ENCODE measurements at regions not wholly inside any gene's neighbourhood (a gene's known extent, or its start where the extent isn't known, plus 50 kb on each side); places are given as distances from the start of the nearest gene placed in this dataset.
"Not testable (repeated sequence)": the region's sequence is repeated elsewhere in the genome, so short reads cannot be mapped to it uniquely, and the experiment has no call there.

- TF ChIP-seq CTCF (IDR thresholded peaks at IDR 0.05; ENCODE audit: borderline replicate concordance, control extremely low read depth, extremely low read depth, insufficient read depth, missing control alignments), result no peak
Observed at GRCh38 chr14:40346275-40346674, 914.0 kb upstream of the FBXO33 start.

GRCh38 chr14:40345334-40345733 is 913.1 kb upstream of the FBXO33 start:
- in situ Hi-C loops (cut with MboI; ENCODE audit: low sequenced_read_pairs, unreplicated experiment), result no loop called here
- DNase-seq (ENCODE audit: low spot score), result no peak
- TF ChIP-seq CTCF (IDR thresholded peaks at IDR 0.05; ENCODE audit: borderline replicate concordance, control extremely low read depth, extremely low read depth, insufficient read depth, missing control alignments), result no peak

More at GRCh38 chr14:40346275-40346674, 914.0 kb upstream of the FBXO33 start:
- in situ Hi-C loops (cut with MboI; ENCODE audit: low sequenced_read_pairs, unreplicated experiment), result no loop called here
- DNase-seq (ENCODE audit: low spot score), result no peak

GRCh38 chr14:40340708-40341107 is 908.5 kb upstream of the FBXO33 start:
- in situ Hi-C loops (cut with MboI; ENCODE audit: low sequenced_read_pairs, unreplicated experiment), result no loop called here
- TF ChIP-seq CTCF (IDR thresholded peaks at IDR 0.05; ENCODE audit: borderline replicate concordance, control extremely low read depth, extremely low read depth, insufficient read depth, missing control alignments), result no peak
- no peak for DNase-seq (ENCODE audit: low spot score)

- TF ChIP-seq CTCF (IDR thresholded peaks at IDR 0.05; ENCODE audit: borderline replicate concordance, control extremely low read depth, extremely low read depth, insufficient read depth, missing control alignments), result no peak
- in situ Hi-C loops (cut with MboI; ENCODE audit: low sequenced_read_pairs, unreplicated experiment), result no loop called here
- DNase-seq (ENCODE audit: low spot score), result no peak
Observed at GRCh38 chr14:40336846-40337245, 904.6 kb upstream of the FBXO33 start.

GRCh38 chr14:40326519-40326918 is 894.3 kb upstream of the FBXO33 start:
- DNase-seq (ENCODE audit: low spot score); in situ Hi-C loops (cut with MboI; ENCODE audit: low sequenced_read_pairs, unreplicated experiment): not testable (repeated sequence)

GRCh38 chr14:40318211-40318719 is 886.0 kb upstream of the FBXO33 start:
- in situ Hi-C loops (cut with MboI; ENCODE audit: low sequenced_read_pairs, unreplicated experiment), result no loop called here
- no peak for TF ChIP-seq CTCF (IDR thresholded peaks at IDR 0.05; ENCODE audit: borderline replicate concordance, control extremely low read depth, extremely low read depth, insufficient read depth, missing control alignments)
- no peak for DNase-seq (ENCODE audit: low spot score)

GRCh38 chr14:40317690-40318089 is 885.5 kb upstream of the FBXO33 start:
- TF ChIP-seq CTCF (IDR thresholded peaks at IDR 0.05; ENCODE audit: borderline replicate concordance, control extremely low read depth, extremely low read depth, insufficient read depth, missing control alignments), result no peak
- in situ Hi-C loops (cut with MboI; ENCODE audit: low sequenced_read_pairs, unreplicated experiment), result no loop called here
- no peak for DNase-seq (ENCODE audit: low spot score)

All from GM13976 (cell line).